H9 (cell line): ENCODE measurements at regions not wholly inside any gene's neighbourhood (a gene's known extent, or its start where the extent isn't known, plus 50 kb on each side); places are given as distances from the start of the nearest gene placed in this dataset.

Experiments
- DNase-seq: peaks from one replicate; pipeline ENCODE4 v3.0.0-alpha.2; 2017
- H2AFZ ChIP-seq: one replicate; pipeline ENCODE4 v1.6.1; 2013; ENCODE audit warnings: mild to moderate bottlenecking, low read length, control low read depth, moderate library complexity
- H2AK5ac ChIP-seq: 2 replicates; pipeline ENCODE4 v1.6.1; 2013; ENCODE audit warnings: low read length, control low read depth, mixed read lengths; ENCODE audit not compliant: insufficient read length
- H2BK120ac ChIP-seq: one replicate; pipeline ENCODE4 v1.6.1; 2013; ENCODE audit warnings: low read depth, mild to moderate bottlenecking, low read length, control low read depth, inconsistent platforms; ENCODE audit not compliant: poor library complexity, severe bottlenecking
- H2BK12ac ChIP-seq: 2 replicates; pipeline ENCODE4 v1.6.1; 2013; ENCODE audit warnings: low read length, control low read depth, mixed read lengths, low read depth; ENCODE audit not compliant: insufficient read length
- H2BK15ac ChIP-seq: 2 replicates; pipeline ENCODE4 v1.6.1; 2013; ENCODE audit warnings: low read depth, low read length, control low read depth
- H2BK20ac ChIP-seq: one replicate; pipeline ENCODE4 v1.6.1; 2013; ENCODE audit warnings: low read depth, mild to moderate bottlenecking, low read length, control low read depth, inconsistent platforms; ENCODE audit not compliant: poor library complexity, severe bottlenecking
- H2BK5ac ChIP-seq: 2 replicates; pipeline ENCODE4 v1.6.1; 2013; ENCODE audit warnings: low read length, control low read depth, mixed read lengths; ENCODE audit not compliant: insufficient read length
- H3K14ac ChIP-seq: 2 replicates; pipeline ENCODE4 v1.6.1; 2013; ENCODE audit warnings: low read length, control low read depth; ENCODE audit not compliant: insufficient read depth
- H3K18ac ChIP-seq: 2 replicates; pipeline ENCODE4 v1.6.1; 2013; ENCODE audit warnings: low read depth, mild to moderate bottlenecking, mixed read lengths, low read length, control low read depth; ENCODE audit not compliant: insufficient read length
- H3K23ac ChIP-seq: 2 replicates; pipeline ENCODE4 v1.6.1; 2013; ENCODE audit warnings: low read length, control low read depth, mixed read lengths, low read depth; ENCODE audit not compliant: insufficient read length
- H3K23me2 ChIP-seq: 2 replicates; pipeline ENCODE4 v1.6.1; 2013; ENCODE audit warnings: low read depth, mild to moderate bottlenecking, mixed read lengths, low read length, control low read depth; ENCODE audit not compliant: insufficient read length, poor library complexity, severe bottlenecking
- H3K27ac ChIP-seq: 2 replicates; pipeline ENCODE4 v1.5.1; 2013; ENCODE audit warnings: low read length, control low read depth, mixed read lengths, low read depth; ENCODE audit not compliant: insufficient read length
- H3K27me3 ChIP-seq: 2 replicates; pipeline ENCODE4 v1.6.1; 2013; ENCODE audit warnings: low read length, control low read depth, inconsistent platforms; ENCODE audit not compliant: insufficient read depth
- H3K4ac ChIP-seq: 2 replicates; pipeline ENCODE4 v1.6.1; 2013; ENCODE audit warnings: low read depth, mild to moderate bottlenecking, control low read depth, inconsistent platforms, low read length, moderate library complexity
- H3K4me1 ChIP-seq: 2 replicates; pipeline ENCODE4 v1.6.1; 2013; ENCODE audit warnings: low read length, control low read depth, inconsistent platforms; ENCODE audit not compliant: insufficient read depth
- H3K4me2 ChIP-seq: 2 replicates; pipeline ENCODE4 v1.6.1; 2013; ENCODE audit warnings: low read length, control low read depth, mixed read lengths; ENCODE audit not compliant: insufficient read length, insufficient read depth
- H3K56ac ChIP-seq: 2 replicates; pipeline ENCODE4 v1.6.1; 2013; ENCODE audit warnings: low read depth, mild to moderate bottlenecking, mixed read lengths, low read length, control low read depth; ENCODE audit not compliant: insufficient read length
- H3K79me1 ChIP-seq: 2 replicates; pipeline ENCODE4 v1.6.1; 2013; ENCODE audit warnings: low read depth, mild to moderate bottlenecking, moderate library complexity, low read length, control low read depth, inconsistent platforms; ENCODE audit not compliant: insufficient read depth, poor library complexity, severe bottlenecking
- H3K79me2 ChIP-seq: 2 replicates; pipeline ENCODE4 v1.6.1; 2013; ENCODE audit warnings: low read length, control low read depth, inconsistent platforms; ENCODE audit not compliant: insufficient read depth
- H3K9ac ChIP-seq: 2 replicates; pipeline ENCODE4 v1.6.1; 2013; ENCODE audit warnings: low read length, control low read depth, mixed read lengths; ENCODE audit not compliant: insufficient read length; ENCODE audit errors: extremely low read depth
- H3K9me3 ChIP-seq: one replicate; pipeline ENCODE4 v1.6.1; 2013; ENCODE audit warnings: low read depth, low read length, inconsistent platforms; ENCODE audit not compliant: control insufficient read depth
- H3T11ph ChIP-seq: one replicate; pipeline ENCODE4 v1.6.1; 2013; ENCODE audit warnings: mild to moderate bottlenecking, low read length, control low read depth, inconsistent platforms
- H4K20me1 ChIP-seq: one replicate; pipeline ENCODE4 v1.6.1; 2013; ENCODE audit not compliant: control insufficient read depth, insufficient read length, insufficient read depth
- H4K5ac ChIP-seq: 2 replicates; pipeline ENCODE4 v1.6.1; 2013; ENCODE audit warnings: low read depth, mild to moderate bottlenecking, mixed read lengths, low read length, control low read depth; ENCODE audit not compliant: insufficient read length
- H4K8ac ChIP-seq: replicated peaks from 2 replicates; pipeline ENCODE4 v1.6.1; 2013; ENCODE audit warnings: low read length, control low read depth, mixed read lengths, low read depth; ENCODE audit not compliant: insufficient read length
- H4K91ac ChIP-seq: 2 replicates; pipeline ENCODE4 v1.6.1; 2013; ENCODE audit warnings: low read depth, mild to moderate bottlenecking, moderate library complexity, mixed read lengths, low read length, control low read depth; ENCODE audit not compliant: insufficient read length
- H3K27ac Mint-ChIP-seq, 3 experiments: 2 replicates in 2 of 3; 3 replicates in 1 of 3; pipeline ENCODE4 v1.8.0; 2020 to 2021; ENCODE audit warnings: mixed read lengths in 3 of 3, mild to moderate bottlenecking in 1 of 3, moderate library complexity in 1 of 3
- H3K27me3 Mint-ChIP-seq: 2 replicates; pipeline ENCODE4 v1.8.0; 2021; ENCODE audit warnings: low read depth, mild to moderate bottlenecking, moderate library complexity, mixed read lengths
- H3K36me3 Mint-ChIP-seq, 3 experiments: 2 replicates in 2 of 3; 3 replicates in 1 of 3; pipeline ENCODE4 v1.8.0; 2020 to 2021; ENCODE audit warnings: low read depth in 3 of 3, mixed read lengths in 3 of 3; ENCODE audit not compliant: insufficient read depth in 1 of 3
- H3K4me1 Mint-ChIP-seq, 2 experiments: 2 replicates each; pipeline ENCODE4 v1.8.0; 2020; ENCODE audit warnings: mixed read lengths in 2 of 2
- H3K4me3 Mint-ChIP-seq, 2 experiments: 2 replicates in 1 of 2; 3 replicates in 1 of 2; pipeline ENCODE4 v1.8.0; 2020 to 2021; ENCODE audit warnings: mild to moderate bottlenecking in 2 of 2, mixed read lengths in 2 of 2, moderate library complexity in 1 of 2
- H3K9me3 Mint-ChIP-seq, 2 experiments: 2 replicates in 1 of 2; 3 replicates in 1 of 2; pipeline ENCODE4 v1.8.0; 2020; ENCODE audit warnings: mild to moderate bottlenecking in 2 of 2, mixed read lengths in 2 of 2, moderate library complexity in 1 of 2
- WGBS: extraction: QIAGEN DNeasy Blood & Tissue Kit; methylation state at CpG from one replicate; pipeline ENCODE4 v1.1.7; 2013; ENCODE audit warnings: missing lambda C conversion rate, low lambda C conversion rate, mixed read lengths; ENCODE audit not compliant: insufficient read length; ENCODE audit errors: extremely low coverage; 5-methylcytosine and 5-hydroxymethylcytosine counted together
- TF ChIP-seq, protein P1 (sequence below): fragments of 200-600 bp; sonication (generic); conservative IDR thresholded peaks from 3 replicates; pipeline ENCODE4 v1.8.0; 2021; ENCODE audit warnings: antibody characterized with exemption, mild to moderate bottlenecking

DNA sequence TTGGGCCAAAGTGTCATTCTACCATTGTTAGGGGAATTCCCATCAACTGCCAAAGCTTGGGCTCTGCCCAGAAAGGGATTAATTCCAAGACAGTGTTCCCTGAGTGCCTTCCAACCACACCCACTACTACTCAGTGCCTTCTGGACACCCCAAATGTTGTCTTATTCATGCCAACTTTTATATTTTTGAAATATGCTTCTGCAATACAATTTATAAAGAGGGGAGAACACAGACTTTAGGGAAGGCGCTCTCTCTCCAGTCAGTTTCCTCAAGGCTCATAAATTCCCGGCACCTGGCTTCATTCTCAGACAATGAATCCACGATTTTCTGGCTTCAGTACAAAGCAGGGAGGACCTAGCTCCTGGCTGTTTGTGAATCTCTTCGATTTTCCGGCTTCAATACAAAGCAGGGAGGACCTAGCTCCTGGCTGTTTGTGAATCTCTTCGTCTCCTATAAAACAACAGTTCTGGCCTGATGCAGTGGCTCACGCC lies 120.1 kb upstream of the MYO10 start:
- H3K18ac ChIP-seq: no peak overlapping the region
- H3K56ac ChIP-seq: no peak overlapping the region
- H3K27me3 ChIP-seq: no peaks in the 10 kb centered on the region
- H3K23me2 ChIP-seq: no peaks in the 10 kb centered on the region
- H2BK15ac ChIP-seq: no peak overlapping the region
- no peak overlapping the region for H3K23ac ChIP-seq
- Mint-ChIP-seq H3K9me3 (no peaks in the 10 kb centered on the region; a peak in 1 of 5 replicates), H3K27me3 (no peaks in the 10 kb centered on the region; the same call in 1 of the 2 replicates), H3K4me1 (peaks cover 16 to 18% of the 10 kb centered on the region in 2 experiments), H3K27ac (peak overlapping the region in 2 of 3 experiments; percentile 63 to 93; a peak in 3 of 7 replicates), H3K36me3 (no peaks in the 10 kb centered on the region), H3K4me3 (no peak overlapping the region)
- no peaks in the 10 kb centered on the region for H3K79me2 ChIP-seq
- no peak overlapping the region for H2BK12ac ChIP-seq
- H2BK5ac ChIP-seq: no peak overlapping the region
- no peak overlapping the region for H4K5ac ChIP-seq
- no peak overlapping the region for H4K91ac ChIP-seq
- WGBS: no CpG with 5 or more reads among the region's 7 CpGs
- H3T11ph ChIP-seq: no peak overlapping the region
- no peak overlapping the region for H2AK5ac ChIP-seq
- no peaks in the 10 kb centered on the region for H4K20me1 ChIP-seq
- no peak overlapping the region for H3K4me2 ChIP-seq
- no peaks in the 10 kb centered on the region for H3K9me3 ChIP-seq
- no peak overlapping the region for H3K4ac ChIP-seq
- H4K8ac ChIP-seq: no peak overlapping the region
- H3K4me1 ChIP-seq: no peaks in the 10 kb centered on the region
- no peak overlapping the region for H3K9ac ChIP-seq
- peak; percentile 34 for DNase-seq
- peak overlapping the region; percentile 11 for H2AFZ ChIP-seq
- H3K14ac ChIP-seq: no peak overlapping the region
- TF ChIP-seq, protein P1, sequence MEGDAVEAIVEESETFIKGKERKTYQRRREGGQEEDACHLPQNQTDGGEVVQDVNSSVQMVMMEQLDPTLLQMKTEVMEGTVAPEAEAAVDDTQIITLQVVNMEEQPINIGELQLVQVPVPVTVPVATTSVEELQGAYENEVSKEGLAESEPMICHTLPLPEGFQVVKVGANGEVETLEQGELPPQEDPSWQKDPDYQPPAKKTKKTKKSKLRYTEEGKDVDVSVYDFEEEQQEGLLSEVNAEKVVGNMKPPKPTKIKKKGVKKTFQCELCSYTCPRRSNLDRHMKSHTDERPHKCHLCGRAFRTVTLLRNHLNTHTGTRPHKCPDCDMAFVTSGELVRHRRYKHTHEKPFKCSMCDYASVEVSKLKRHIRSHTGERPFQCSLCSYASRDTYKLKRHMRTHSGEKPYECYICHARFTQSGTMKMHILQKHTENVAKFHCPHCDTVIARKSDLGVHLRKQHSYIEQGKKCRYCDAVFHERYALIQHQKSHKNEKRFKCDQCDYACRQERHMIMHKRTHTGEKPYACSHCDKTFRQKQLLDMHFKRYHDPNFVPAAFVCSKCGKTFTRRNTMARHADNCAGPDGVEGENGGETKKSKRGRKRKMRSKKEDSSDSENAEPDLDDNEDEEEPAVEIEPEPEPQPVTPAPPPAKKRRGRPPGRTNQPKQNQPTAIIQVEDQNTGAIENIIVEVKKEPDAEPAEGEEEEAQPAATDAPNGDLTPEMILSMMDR: no peak
- no peak overlapping the region for H3K27ac ChIP-seq
- H2BK120ac ChIP-seq: no peak overlapping the region
- no peak overlapping the region for H2BK20ac ChIP-seq
- no peaks in the 10 kb centered on the region for H3K79me1 ChIP-seq
